Stimulated activated CD4-positive, alpha-beta T cell treated with anti-CD3 and anti-CD28 coated beads, Interleukin-4, amount 100 ng/mL, for 48 hours (primary cell): ENCODE measurements at regions not wholly inside any gene's neighbourhood (a gene's known extent, or its start where the extent isn't known, plus 50 kb on each side); places are given as distances from the start of the nearest gene placed in this dataset.
"Not testable (repeated sequence)": the region's sequence is repeated elsewhere in the genome, so short reads cannot be mapped to it uniquely, and the experiment has no call there.

Experiments used
- DNase-seq, 2 donors: peaks; one replicate each; pipeline ENCODE4 v3.0.0-alpha.2; 2020; ENCODE audit warnings: low read depth in 2 of 2

GRCh38 chr13:104571161-104571892 lies 1505.1 kb upstream of the SLC10A2 start:
- no peak for DNase-seq

DNA sequence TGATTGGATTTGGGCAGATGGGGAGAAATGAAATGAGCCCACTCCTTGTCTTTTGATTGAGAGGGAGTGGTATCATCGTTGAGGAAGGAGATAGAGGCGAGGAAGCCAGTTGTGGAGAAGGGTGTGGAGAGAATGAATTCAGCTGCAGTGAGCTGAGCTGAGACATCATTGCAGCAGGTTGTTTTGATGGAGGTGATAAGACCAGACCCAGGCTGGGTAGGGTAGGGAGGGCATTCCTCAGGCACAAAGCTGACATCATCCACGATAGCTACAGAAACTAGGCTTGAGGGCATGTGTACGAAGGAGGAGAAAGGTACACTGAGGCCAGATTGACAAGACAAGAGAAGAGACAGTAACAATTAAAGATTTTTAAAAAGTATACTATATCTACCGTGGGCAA lies 1500.9 kb upstream of the SLC10A2 start:
- DNase-seq, result no peak

DNA sequence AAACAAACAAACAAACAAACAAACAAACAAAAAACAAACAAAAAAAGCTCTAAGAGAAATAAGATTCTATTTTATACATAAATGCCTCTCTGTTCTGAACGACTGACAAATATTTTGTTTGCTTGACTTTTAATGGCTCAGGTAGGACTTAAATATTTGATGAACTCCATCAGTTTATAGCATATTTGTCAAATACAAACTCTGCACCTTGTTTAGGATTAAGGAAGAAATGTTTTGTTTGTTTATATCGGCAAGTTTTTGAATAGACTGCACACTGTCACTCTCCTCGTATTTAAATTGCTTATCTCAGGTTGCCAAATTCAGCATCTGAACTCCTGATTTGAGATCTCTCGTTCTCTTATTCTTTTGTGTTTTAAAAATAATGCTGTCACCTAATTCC lies 1499.7 kb upstream of the SLC10A2 start:
- no peak for DNase-seq

GRCh38 chr13:104553896-104554295 lies 1487.7 kb upstream of the SLC10A2 start:
- no peak for DNase-seq

DNA sequence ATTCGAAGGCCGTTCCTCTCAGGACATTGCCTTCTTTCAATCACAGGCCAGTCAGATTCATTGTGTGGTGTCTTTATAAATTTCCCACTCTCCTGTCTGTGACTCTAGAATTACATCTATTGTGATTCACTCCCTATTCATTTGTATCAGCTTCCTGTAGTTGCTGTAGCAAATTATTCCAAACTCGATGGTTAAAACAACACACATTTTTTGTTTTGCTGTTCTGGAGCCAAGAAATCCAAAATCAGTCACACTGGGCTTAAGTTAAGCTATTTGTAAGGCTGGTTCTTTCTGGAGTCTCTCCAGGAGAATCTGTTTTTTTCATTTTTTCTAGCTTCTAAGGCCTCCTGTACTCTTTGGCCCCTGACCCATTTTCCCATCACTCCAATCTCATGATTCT lies 1487.0 kb upstream of the SLC10A2 start:
- DNase-seq, result no peak

GRCh38 chr13:104534847-104535246 lies 1468.6 kb upstream of the SLC10A2 start:
- DNase-seq, result no peak

DNA sequence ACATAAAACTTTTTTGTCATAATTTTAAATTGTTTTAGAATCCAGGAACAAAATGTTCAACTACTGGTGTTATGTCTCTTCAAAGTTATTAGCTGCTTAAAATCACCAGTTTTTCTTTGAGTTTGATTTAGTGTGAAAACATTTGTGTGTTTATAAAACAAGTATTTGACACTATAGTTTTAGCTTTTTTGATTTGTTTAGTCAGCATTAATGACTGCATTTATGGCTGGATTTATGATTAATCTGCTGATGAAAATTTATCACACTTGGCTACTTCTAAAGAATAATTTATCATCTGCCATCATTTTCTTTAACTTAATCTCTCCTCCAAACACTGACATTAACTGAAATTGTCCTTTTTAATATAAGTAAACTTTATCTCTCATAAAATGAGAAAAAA lies 1465.9 kb upstream of the SLC10A2 start:
- DNase-seq, result no peak

GRCh38 chr13:104530741-104531140 lies 1464.5 kb upstream of the SLC10A2 start:
- no peak for DNase-seq

- DNase-seq, result no peak
Measured at GRCh38 chr13:104526561-104526960, 1460.3 kb upstream of the SLC10A2 start.

GRCh38 chr13:104525467-104525866 lies 1459.2 kb upstream of the SLC10A2 start:
- DNase-seq, result no peak

DNA sequence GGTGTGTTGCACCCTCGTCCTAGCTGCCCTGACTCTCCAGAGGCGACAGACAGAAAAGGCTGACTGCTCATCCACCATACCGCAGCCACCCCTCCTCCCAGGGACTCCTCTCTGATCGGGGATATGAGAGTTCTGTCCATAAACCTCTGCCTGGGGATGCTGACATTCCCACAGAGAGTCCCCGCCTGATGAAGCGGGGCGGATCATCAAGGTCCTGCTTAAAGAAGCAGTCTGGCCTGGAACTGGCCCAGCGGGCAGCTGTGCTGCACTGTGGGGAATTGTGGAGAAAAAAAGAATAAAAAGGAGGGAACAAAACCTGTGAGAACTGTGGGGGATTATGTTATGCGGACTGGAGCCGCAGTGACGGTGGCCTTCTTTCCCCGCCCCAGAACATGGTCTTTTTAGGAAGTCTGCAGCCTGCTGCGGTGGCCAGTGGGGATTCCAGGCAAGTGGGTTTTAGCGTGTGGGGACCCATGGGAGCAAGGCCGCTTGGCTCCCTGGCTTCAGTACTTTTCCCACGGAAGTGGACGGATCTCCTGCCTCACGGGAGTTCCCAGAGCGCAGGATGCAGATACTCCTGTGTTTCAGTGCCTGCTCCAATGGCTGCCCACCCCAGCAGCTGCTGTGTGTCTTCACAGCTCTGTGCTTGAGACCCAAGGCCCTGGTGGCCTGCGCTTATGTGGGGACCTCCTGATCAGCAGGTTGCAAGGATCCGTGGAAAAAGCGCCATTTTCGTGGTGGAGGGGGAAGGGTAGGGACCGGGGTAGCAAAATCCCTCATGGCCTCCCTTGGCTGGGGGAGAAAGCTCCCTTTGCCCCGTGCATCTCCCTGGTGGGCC lies 1456.2 kb upstream of the SLC10A2 start:
- no peak for DNase-seq

DNA sequence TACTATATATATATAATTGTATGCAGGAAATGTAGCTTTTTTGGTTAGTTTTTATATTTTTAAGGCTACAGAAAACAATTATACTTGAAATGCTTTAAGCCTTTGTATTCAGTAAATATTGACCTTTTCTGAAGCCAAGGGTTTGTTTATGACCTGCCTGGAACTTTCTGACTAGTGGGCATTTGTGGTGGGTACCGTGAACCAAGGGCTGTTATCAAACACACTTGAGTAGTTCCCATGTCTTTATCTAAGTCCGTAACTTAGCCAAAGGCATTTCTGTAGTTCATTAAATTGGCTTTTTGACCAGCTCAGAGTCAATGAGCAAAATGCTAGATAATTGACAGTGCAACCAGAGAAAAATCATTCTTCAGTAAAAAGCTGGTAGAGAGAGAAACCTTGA lies 1444.2 kb upstream of the SLC10A2 start:
- DNase-seq, result no peak

DNA sequence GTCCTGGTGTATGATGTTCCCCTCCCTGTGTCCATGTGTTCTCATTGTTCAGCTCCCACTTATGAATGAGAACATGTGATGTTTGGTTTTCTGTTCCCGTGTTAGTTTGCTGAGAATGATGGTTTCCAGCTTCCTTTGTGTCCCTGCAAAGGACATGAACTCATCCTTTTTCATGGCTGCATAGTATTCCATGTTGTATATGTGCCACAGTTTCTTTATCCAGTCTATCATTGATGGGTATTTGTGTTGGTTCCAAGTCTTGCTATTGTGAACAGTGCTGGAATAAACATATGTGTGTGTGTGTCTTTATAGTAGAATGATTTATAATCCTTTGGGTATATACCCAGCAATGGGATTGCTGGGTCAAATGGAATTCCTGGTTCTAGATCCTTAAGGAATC lies 1427.3 kb upstream of the SLC10A2 start:
- not testable (repeated sequence) for DNase-seq

- no peak for DNase-seq
Measured at GRCh38 chr13:104491916-104492315, 1425.7 kb upstream of the SLC10A2 start.

- DNase-seq, result no peak
Measured at GRCh38 chr13:104487006-104487405, 1420.8 kb upstream of the SLC10A2 start.

DNA sequence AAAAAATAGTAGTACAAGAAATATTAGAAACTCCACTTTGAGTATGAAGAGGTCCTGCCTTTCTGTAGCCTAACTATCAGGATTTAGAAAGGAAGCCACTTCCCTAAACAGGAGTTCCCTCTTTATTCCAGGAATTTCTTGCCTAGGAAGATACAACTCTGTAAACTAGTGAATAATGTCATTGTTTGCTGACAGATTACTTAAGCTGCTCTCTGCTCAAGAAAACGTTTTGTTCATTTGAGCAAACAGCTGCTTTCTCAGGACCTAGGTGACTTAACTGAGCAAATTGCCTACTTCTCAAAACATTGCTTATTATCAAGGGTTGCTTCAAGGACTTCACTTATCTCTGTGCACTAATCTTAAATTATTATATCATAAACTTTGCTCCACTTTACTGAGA lies 1419.4 kb upstream of the SLC10A2 start:
- no peak for DNase-seq

DNA sequence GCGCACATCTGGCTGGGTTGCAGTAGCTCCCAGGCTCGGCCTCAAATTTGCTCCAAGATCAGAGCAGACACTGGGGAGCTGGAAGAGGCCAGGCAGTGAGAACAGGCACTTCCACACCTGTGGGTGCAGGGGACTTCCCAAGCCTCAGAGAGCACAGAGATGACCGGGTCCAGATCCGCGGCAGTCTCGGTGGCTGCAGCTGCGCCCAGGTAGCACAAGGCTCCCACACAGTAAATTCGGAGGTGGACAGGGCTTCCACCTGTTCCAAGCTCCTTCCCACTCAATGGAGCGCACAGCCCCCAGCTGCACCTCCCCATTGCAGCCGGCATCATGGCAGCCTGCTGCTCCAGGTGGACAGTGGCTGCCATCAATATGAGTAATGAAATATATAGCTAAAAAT lies 1417.4 kb upstream of the SLC10A2 start:
- DNase-seq, result no peak

DNA sequence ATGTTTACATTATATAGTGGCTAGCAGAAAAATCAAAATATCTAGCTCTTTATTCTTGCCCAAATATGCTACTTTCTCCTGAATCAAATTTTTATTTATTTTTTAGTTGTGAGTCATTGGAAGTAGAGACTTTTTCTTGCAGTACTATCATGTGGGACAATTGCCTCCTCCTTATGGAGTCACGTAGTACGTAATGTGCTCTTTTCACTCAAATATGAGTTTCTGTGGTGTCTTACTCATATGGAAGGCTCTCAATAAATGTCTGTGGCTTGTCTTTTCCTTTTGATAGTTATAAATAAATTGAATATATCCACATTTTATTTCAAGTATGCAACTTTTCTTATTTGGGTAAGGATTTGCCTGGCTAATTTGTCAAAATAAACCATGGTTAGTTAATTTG lies 1411.0 kb upstream of the SLC10A2 start:
- DNase-seq, result no peak

DNA sequence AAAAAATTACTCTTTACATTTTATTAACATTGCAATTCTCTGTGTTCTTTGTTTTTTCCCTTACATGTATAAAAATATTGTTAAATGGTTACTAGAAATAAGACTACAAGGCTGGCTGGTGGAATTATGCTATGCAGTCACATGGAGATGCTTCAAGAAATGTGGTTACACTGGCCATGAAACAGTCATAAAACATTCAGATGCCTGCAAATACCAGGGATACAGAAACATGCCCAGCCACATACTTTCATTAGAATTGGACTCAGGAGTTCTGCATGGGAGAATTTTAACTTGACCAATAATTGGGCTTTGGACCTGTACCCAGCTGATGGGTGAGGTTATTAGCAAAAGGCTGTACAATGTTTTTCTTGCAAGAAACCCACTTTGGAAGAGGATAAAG lies 1407.7 kb upstream of the SLC10A2 start:
- no peak for DNase-seq

DNA sequence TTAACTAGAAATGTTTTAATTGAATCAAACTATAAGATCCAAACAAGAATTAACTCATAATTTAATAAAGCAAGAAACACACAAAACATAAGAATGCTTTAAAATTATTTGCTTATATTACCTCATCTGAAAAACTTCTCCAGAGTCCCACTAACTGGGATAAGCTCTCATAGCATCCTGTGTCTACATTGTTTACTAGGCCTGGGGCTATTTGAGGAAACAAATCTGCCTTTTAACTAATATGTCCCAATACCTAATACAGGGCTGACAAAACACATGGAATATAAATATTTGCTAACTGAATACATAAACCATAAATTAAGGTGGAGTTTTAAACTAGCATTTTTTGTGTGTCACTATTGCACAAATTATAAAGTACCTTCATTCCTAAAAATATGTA lies 1399.8 kb upstream of the SLC10A2 start:
- DNase-seq, result no peak

- no peak for DNase-seq
Measured at GRCh38 chr13:104461049-104461448, 1394.8 kb upstream of the SLC10A2 start.

- DNase-seq, result no peak
Measured at GRCh38 chr13:104460554-104460953, 1394.3 kb upstream of the SLC10A2 start.

GRCh38 chr13:104450006-104450405 lies 1383.8 kb upstream of the SLC10A2 start:
- no peak for DNase-seq
